GM13977 (cell line): ENCODE measurements at regions not wholly inside any gene's neighbourhood (a gene's known extent, or its start where the extent isn't known, plus 50 kb on each side); places are given as distances from the start of the nearest gene placed in this dataset.

ENCODE experiments used
- DNase-seq: peaks from one replicate; pipeline ENCODE4 v3.0.0; 2012; ENCODE audit warnings: low spot score
- CTCF ChIP-seq: IDR thresholded peaks from 2 replicates; pipeline ENCODE4 v1.5.1; 2012; ENCODE audit warnings: mild to moderate bottlenecking, control low read depth; ENCODE audit not compliant: insufficient read depth; ENCODE audit errors: extremely low read depth, missing control alignments
- in situ Hi-C: fragments of 300-500 bp; cut with MboI; formaldehyde crosslinking; loops from one replicate; pipeline ENCODE4 v1.12.0; 2022; ENCODE audit warnings: low sequenced_read_pairs, low pct_unique_long_range_greater_than_20kb, mixed read lengths, inconsistent platforms; ENCODE audit not compliant: unreplicated experiment

GRCh38 chr4:19134685-19135084 lies 1113.1 kb upstream of the LCORL start:
- DNase-seq: no peak
- in situ Hi-C loops: no loop called here
- TF ChIP-seq CTCF: no peak

DNA sequence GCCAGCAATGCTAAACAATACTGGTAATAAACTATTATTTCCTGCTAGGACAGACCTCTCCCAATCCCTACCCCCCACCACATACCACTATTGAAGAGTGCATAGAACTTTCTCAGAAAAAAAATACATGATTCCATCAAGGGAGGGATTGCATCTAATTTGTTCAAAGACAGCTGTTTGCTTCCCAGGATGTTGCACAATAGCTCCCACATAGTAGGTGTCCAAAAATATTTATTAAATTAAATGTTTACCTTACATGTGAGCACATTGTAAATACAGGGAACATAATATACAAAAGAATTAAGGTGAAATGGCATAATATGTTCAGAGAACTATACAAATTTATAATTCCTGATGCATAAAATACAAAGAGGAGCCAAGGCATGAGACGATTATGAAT lies 1111.8 kb upstream of the LCORL start:
- in situ Hi-C loops: no loop called here
- DNase-seq: no peak
- no peak for TF ChIP-seq CTCF

GRCh38 chr4:19130866-19131265 lies 1109.3 kb upstream of the LCORL start:
- in situ Hi-C loops: no loop called here
- TF ChIP-seq CTCF: no peak
- DNase-seq: no peak

DNA sequence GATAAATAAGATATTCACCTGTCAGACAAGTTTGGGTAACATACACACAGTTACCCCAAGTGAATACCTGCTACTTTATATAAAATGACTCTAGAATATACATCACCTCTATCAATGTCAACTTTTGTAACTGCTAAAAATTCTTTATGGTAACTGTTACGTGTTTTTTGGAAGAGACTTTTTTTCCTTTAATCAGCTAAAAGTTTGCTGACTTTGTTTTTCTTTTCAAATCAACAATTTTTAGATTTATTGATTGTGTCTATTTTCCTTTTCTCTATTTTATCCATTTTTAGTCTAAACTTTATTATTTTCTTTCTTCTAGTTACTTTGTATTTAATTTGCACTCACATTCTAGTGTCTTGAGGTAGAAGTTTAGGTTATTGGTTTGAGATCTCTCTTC lies 1106.6 kb upstream of the LCORL start:
- in situ Hi-C loops: no loop called here
- no peak for DNase-seq
- no peak for TF ChIP-seq CTCF

DNA sequence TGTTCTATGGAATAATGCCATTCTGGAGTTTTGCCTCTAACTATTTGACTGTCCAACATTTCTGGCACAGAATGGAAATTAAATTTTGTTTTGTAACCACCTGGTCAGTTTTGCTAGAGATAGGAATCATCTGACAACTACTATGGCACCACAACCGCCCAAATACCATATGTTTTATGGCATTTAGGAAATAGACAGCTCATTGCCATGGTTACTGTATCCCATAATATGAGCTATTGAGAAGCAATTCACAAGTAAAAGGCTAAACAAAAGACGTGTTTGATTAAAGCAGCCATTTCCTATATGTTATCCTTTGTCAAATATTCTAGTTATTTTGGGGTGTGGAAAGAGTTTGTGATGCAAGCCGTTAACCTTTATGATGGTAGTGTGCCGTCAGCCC lies 1105.3 kb upstream of the LCORL start:
- no peak for TF ChIP-seq CTCF
- in situ Hi-C loops: no loop called here
- no peak for DNase-seq

- no peak for DNase-seq
- in situ Hi-C loops: no loop called here
- no peak for TF ChIP-seq CTCF
Measured at GRCh38 chr4:19123681-19124080, 1102.1 kb upstream of the LCORL start.

DNA sequence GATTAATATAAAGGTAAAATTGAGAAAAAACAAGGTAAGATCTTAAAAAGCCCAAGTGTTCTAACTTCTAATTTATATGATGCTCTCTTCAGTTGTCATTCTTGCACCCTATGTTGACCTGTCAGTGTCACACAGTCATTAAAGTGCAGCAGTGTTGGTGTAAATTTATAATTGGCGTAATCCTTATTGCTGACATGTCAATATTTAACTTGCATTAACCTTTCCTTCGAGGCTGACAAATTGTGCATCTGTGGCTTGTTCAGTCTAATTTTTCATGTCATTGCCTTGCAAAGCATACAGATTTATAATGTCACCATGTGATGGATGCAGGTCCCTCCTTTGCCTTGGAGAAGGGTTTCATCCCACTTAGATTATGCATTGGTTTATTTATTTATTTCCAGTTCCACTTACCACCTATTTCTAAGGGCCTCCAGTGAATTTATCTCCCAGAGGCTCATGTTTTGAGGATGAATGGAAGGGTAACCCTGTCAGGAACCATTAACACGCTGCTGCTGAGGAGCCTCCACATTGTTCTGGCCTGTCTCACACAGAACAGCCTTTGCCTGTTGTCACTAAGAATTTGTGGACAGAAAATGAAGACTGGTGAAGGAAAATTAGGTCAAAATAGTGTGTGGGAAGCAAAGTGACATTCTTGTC lies 1098.5 kb upstream of the LCORL start:
- in situ Hi-C loops: no loop called here
- no peak for DNase-seq
- no peak for TF ChIP-seq CTCF
